ENCODE measurements at regions not wholly inside any gene's neighbourhood (a gene's known extent, or its start where the extent isn't known, plus 50 kb on each side); places are given as distances from the start of the nearest gene placed in this dataset.

DNA sequence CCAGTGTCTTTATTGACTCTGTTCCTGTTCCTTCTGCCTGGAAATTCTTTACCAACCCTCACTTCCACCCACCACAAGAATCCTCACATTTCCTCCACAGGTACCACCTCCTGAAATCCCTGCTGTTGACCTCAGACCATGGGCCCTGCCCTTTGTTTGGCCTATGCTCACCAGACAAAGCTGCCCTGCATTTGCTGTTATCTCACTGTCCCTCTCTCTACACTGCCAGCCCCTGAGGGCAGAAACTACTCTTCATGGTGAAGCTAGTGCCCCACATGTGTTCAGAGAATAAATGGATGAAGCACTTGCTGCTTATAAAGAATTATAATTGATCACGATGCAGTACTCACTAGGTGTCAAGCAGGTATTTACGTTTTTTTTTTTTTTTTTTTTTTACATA lies 608.4 kb downstream of the TSN start:
- TF ChIP-seq, protein P1, sequence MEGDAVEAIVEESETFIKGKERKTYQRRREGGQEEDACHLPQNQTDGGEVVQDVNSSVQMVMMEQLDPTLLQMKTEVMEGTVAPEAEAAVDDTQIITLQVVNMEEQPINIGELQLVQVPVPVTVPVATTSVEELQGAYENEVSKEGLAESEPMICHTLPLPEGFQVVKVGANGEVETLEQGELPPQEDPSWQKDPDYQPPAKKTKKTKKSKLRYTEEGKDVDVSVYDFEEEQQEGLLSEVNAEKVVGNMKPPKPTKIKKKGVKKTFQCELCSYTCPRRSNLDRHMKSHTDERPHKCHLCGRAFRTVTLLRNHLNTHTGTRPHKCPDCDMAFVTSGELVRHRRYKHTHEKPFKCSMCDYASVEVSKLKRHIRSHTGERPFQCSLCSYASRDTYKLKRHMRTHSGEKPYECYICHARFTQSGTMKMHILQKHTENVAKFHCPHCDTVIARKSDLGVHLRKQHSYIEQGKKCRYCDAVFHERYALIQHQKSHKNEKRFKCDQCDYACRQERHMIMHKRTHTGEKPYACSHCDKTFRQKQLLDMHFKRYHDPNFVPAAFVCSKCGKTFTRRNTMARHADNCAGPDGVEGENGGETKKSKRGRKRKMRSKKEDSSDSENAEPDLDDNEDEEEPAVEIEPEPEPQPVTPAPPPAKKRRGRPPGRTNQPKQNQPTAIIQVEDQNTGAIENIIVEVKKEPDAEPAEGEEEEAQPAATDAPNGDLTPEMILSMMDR (IDR thresholded peaks at IDR 0.05; ENCODE audit: low read depth, low read length) = no peak
- H3K4me1 ChIP-seq (ENCODE audit: low read depth) = no peaks in the 10 kb centered on the region
- no peak overlapping the region for H3K27ac ChIP-seq
- H3K27me3 ChIP-seq = no peaks in the 10 kb centered on the region
- no peak for DNase-seq (ENCODE audit: low read depth in 1 of 2, low spot score in 1 of 2)
- H3K4me3 ChIP-seq = no peak overlapping the region
- H3K9me3 ChIP-seq (ENCODE audit: low read depth) = no peaks in the 10 kb centered on the region
- H3K36me3 ChIP-seq = no peaks in the 10 kb centered on the region

DNA sequence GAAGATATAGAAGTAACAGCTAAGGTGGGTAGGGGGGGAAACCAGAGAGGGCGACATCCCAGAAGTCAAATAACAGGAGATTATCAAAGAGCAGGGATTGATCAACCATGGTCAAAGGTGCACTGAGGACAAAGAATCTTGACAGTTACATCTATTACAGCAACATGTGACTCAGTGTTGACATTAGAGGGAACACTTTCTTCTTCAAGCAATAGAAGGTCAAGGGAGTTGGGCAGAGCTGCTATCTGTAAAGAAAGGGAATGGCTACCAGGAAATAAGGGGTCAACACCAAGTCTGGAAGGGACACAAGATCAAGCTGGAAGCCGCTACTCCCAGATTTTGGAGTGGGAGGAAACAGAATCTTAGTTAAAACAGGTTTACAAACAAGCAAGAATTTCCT lies 611.0 kb downstream of the TSN start:
- H3K36me3 ChIP-seq = no peaks in the 10 kb centered on the region
- no peak overlapping the region for H3K4me3 ChIP-seq
- no peaks in the 10 kb centered on the region for H3K27me3 ChIP-seq
- H3K4me1 ChIP-seq (ENCODE audit: low read depth) = no peaks in the 10 kb centered on the region
- no peak overlapping the region for H3K27ac ChIP-seq
- TF ChIP-seq, protein P1 (IDR thresholded peaks at IDR 0.05; ENCODE audit: low read depth, low read length) = no peak
- DNase-seq (ENCODE audit: low read depth in 1 of 2, low spot score in 1 of 2) = no peak
- H3K9me3 ChIP-seq (ENCODE audit: low read depth) = no peaks in the 10 kb centered on the region

DNA sequence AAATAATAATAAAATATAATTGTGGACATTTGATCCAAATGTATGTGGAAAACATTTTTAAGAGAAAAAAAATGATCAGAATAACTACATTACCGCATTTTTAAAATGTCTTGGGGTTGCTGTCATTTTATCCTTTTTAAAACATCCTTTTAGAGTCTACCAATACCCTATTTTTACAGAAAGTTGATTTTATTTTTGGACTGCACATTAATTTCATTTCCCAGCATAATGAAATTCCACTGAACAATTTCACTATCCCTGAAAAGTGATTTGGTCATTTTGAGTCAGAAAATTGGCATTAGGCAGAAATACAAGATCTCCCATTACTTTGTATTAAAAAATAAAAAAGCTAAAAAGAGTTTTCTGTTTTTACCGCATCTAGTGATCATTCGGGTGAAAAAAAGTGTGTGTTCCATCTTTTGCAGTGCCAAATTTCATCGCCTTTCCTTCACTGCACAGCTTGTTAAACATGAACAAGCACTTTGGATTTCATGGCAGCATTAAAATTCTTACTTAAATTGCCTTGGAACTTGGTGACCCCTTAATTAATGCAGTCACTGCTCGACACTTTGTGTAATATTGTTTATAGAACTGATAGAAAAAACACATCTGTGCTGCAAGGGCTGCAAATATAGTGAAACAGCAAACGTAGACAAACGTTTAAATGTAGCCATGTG lies 611.7 kb downstream of the TSN start:
- Histone ChIP-seq H3K4me3 (no peak overlapping the region), H3K27me3 (no peaks in the 10 kb centered on the region), H3K4me1 (ENCODE audit: low read depth) (no peaks in the 10 kb centered on the region), H3K27ac (no peak overlapping the region), H3K36me3 (no peaks in the 10 kb centered on the region), H3K9me3 (ENCODE audit: low read depth) (no peaks in the 10 kb centered on the region)
- TF ChIP-seq, protein P1 (IDR thresholded peaks at IDR 0.05; ENCODE audit: low read depth, low read length) = no peak
- DNase-seq (ENCODE audit: low read depth in 1 of 2, low spot score in 1 of 2) = no peak

DNA sequence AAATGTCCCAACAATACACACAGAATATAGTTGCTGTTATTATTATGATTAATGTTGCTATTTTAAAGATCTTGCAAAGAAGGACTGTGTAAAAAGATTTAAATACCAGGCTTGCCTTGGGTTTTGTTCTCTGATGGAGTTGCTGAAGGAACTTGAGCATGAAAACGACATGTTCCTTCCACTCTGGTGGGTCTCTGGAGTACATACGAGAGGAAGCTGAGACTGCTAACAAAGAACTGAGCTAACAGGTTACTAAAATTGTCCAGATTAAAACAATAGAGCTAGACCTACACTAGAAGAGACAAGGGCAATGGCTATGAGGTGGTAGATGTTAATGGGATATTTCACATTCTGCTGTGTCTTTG lies 612.2 kb downstream of the TSN start:
- no peak overlapping the region for H3K4me3 ChIP-seq
- DNase-seq (ENCODE audit: low read depth in 1 of 2, low spot score in 1 of 2) = no peak
- no peaks in the 10 kb centered on the region for H3K4me1 ChIP-seq (ENCODE audit: low read depth)
- H3K27me3 ChIP-seq = no peaks in the 10 kb centered on the region
- no peaks in the 10 kb centered on the region for H3K36me3 ChIP-seq
- no peak overlapping the region for H3K27ac ChIP-seq
- H3K9me3 ChIP-seq (ENCODE audit: low read depth) = no peaks in the 10 kb centered on the region
- TF ChIP-seq, protein P1 (IDR thresholded peaks at IDR 0.05; ENCODE audit: low read depth, low read length) = no peak

DNA sequence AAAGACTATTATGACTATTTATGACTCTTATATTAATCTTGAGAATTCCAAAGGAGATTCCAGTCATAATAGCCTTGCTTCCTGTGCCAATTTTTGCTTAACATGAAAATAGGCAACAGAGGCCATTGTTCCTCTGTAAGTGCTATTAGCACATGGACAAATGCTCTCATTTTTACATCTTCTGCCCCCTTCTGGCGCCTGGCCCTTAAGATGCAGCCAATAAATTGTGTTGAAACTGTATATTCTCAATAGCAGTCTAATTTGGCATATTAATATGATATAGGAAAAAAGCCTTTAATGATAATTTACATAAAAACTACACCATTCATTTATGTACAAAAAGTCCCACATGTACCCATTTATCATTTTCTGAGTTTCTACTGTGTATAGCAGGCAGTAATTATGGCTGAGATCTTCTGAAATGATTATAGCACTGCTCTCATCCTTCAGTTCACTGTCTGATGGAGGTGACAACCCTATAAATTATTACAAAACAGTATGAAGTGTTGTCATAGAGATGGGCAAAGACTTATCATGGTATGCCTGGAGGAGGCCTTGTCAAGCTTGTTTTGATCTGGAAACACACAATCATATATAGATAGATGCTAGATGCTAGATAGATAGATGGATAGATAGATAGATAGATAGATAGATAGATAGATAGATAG lies 613.3 kb downstream of the TSN start:
- no peaks in the 10 kb centered on the region for H3K36me3 ChIP-seq
- TF ChIP-seq, protein P1 (IDR thresholded peaks at IDR 0.05; ENCODE audit: low read depth, low read length) = peak; percentile 14
- H3K4me3 ChIP-seq = no peak overlapping the region
- DNase-seq (ENCODE audit: low read depth in 1 of 2, low spot score in 1 of 2) = peak in 1 of 2 donors; percentile 14
- no peaks in the 10 kb centered on the region for H3K9me3 ChIP-seq (ENCODE audit: low read depth)
- H3K27me3 ChIP-seq = no peaks in the 10 kb centered on the region
- no peak overlapping the region for H3K27ac ChIP-seq
- no peaks in the 10 kb centered on the region for H3K4me1 ChIP-seq (ENCODE audit: low read depth)
